Tongue (tissue), 1 donor: ENCODE measurements at regions not wholly inside any gene's neighbourhood (a gene's known extent, or its start where the extent isn't known, plus 50 kb on each side); places are given as distances from the start of the nearest gene placed in this dataset.
A peak's percentile ranks its signal among the peaks of the same experiment; 100 is the strongest.

Experiments
- DNase-seq: peaks from one replicate; pipeline ENCODE4 v3.0.0-alpha.2; 2015

- peak; percentile 92 for DNase-seq
Observed at GRCh38 chr11:121793291-121793690, 322.7 kb downstream of the BLID start.

GRCh38 chr11:121792185-121792584 is 323.8 kb downstream of the BLID start:
- DNase-seq = no peak

GRCh38 chr11:121790430-121790829 is 325.6 kb downstream of the BLID start:
- DNase-seq = no peak

GRCh38 chr11:121780971-121781370 is 328.2 kb upstream of the SORL1-AS1 start:
- no peak for DNase-seq

- DNase-seq = no peak
Observed at GRCh38 chr11:121777056-121777455, 324.3 kb upstream of the SORL1-AS1 start.

GRCh38 chr11:121775276-121775675 is 322.5 kb upstream of the SORL1-AS1 start:
- no peak for DNase-seq

- DNase-seq = no peak
Observed at GRCh38 chr11:121773076-121773475, 320.3 kb upstream of the SORL1-AS1 start.

- no peak for DNase-seq
Observed at GRCh38 chr11:121770939-121771595, 318.3 kb upstream of the SORL1-AS1 start.

GRCh38 chr11:121769191-121769590 is 316.4 kb upstream of the SORL1-AS1 start:
- DNase-seq = no peak

GRCh38 chr11:121767433-121767832 is 314.7 kb upstream of the SORL1-AS1 start:
- DNase-seq = peak; percentile 37

- no peak for DNase-seq
Observed at GRCh38 chr11:121766991-121767390, 314.2 kb upstream of the SORL1-AS1 start.

GRCh38 chr11:121766166-121766565 is 313.4 kb upstream of the SORL1-AS1 start:
- no peak for DNase-seq

- no peak for DNase-seq
Observed at GRCh38 chr11:121763526-121763925, 310.8 kb upstream of the SORL1-AS1 start.

- peak; percentile 85 for DNase-seq
Observed at GRCh38 chr11:121762820-121763219, 310.1 kb upstream of the SORL1-AS1 start.

- DNase-seq = no peak
Observed at GRCh38 chr11:121761186-121761585, 308.4 kb upstream of the SORL1-AS1 start.

- no peak for DNase-seq
Observed at GRCh38 chr11:121757480-121758125, 304.8 kb upstream of the SORL1-AS1 start.

GRCh38 chr11:121755906-121756305 is 303.1 kb upstream of the SORL1-AS1 start:
- DNase-seq = no peak

GRCh38 chr11:121755191-121755590 is 302.4 kb upstream of the SORL1-AS1 start:
- DNase-seq = peak; percentile 38

GRCh38 chr11:121754598-121754997 is 301.8 kb upstream of the SORL1-AS1 start:
- peak; percentile 64 for DNase-seq

- peak; percentile 82 for DNase-seq
Observed at GRCh38 chr11:121749691-121750090, 296.9 kb upstream of the SORL1-AS1 start.

GRCh38 chr11:121748068-121748467 is 295.3 kb upstream of the SORL1-AS1 start:
- peak; percentile 53 for DNase-seq

GRCh38 chr11:121743285-121743684 is 290.5 kb upstream of the SORL1-AS1 start:
- DNase-seq = no peak

GRCh38 chr11:121741761-121742361 is 289.1 kb upstream of the SORL1-AS1 start:
- peak; percentile 94 for DNase-seq

GRCh38 chr11:121741351-121741760 is 288.6 kb upstream of the SORL1-AS1 start:
- peak; percentile 92 for DNase-seq
